Umbilical cord (tissue), 1 donor: ENCODE measurements at regions not wholly inside any gene's neighbourhood (a gene's known extent, or its start where the extent isn't known, plus 50 kb on each side); places are given as distances from the start of the nearest gene placed in this dataset.

Source experiments
- DNase-seq: peaks from one replicate; pipeline ENCODE4 v3.0.0-alpha.2; 2015; ENCODE audit warnings: low spot score

GRCh38 chr20:58003525-58003924 is 224.9 kb downstream of the ANKRD60 start:
- no peak for DNase-seq

GRCh38 chr20:58002901-58003300 is 225.6 kb downstream of the ANKRD60 start:
- no peak for DNase-seq

- DNase-seq = no peak
Measured at GRCh38 chr20:58001946-58002345, 226.5 kb downstream of the ANKRD60 start.

GRCh38 chr20:58001381-58001780 is 227.1 kb downstream of the ANKRD60 start:
- DNase-seq = peak; percentile 57

GRCh38 chr20:58000861-58001260 is 227.6 kb downstream of the ANKRD60 start:
- DNase-seq = no peak

- peak; percentile 60 for DNase-seq
Measured at GRCh38 chr20:57999465-58000111, 228.9 kb downstream of the ANKRD60 start.

GRCh38 chr20:57998981-57999464 is 229.4 kb downstream of the ANKRD60 start:
- DNase-seq = no peak

- DNase-seq = no peak
Measured at GRCh38 chr20:57998276-57998675, 230.2 kb downstream of the ANKRD60 start.

- DNase-seq = no peak
Measured at GRCh38 chr20:57996936-57997890, 231.2 kb downstream of the ANKRD60 start.

- peak; percentile 10 for DNase-seq
Measured at GRCh38 chr20:57996465-57996864, 232.0 kb downstream of the ANKRD60 start.

GRCh38 chr20:57995381-57995977 is 233.0 kb downstream of the ANKRD60 start:
- DNase-seq = no peak

- DNase-seq = no peak
Measured at GRCh38 chr20:57993716-57994431, 234.6 kb downstream of the ANKRD60 start.

GRCh38 chr20:57991211-57991881 is 237.1 kb downstream of the ANKRD60 start:
- no peak for DNase-seq

GRCh38 chr20:57990396-57990987 is 238.0 kb downstream of the ANKRD60 start:
- peak; percentile 40 for DNase-seq

GRCh38 chr20:57988828-57989227 is 239.6 kb downstream of the ANKRD60 start:
- no peak for DNase-seq

- no peak for DNase-seq
Measured at GRCh38 chr20:57988422-57988821, 240.0 kb downstream of the ANKRD60 start.

- no peak for DNase-seq
Measured at GRCh38 chr20:57987659-57988058, 240.8 kb downstream of the ANKRD60 start.

GRCh38 chr20:57986666-57987065 is 241.8 kb downstream of the ANKRD60 start:
- DNase-seq = no peak

- DNase-seq = peak; percentile 75
Measured at GRCh38 chr20:57985278-57985677, 243.2 kb downstream of the ANKRD60 start.

GRCh38 chr20:57983082-57983481 is 245.4 kb downstream of the ANKRD60 start:
- no peak for DNase-seq

- peak; percentile 63 for DNase-seq
Measured at GRCh38 chr20:57980506-57980905, 247.9 kb downstream of the ANKRD60 start.
